IPS-NIHi7 (cell line): ENCODE measurements at regions not wholly inside any gene's neighbourhood (a gene's known extent, or its start where the extent isn't known, plus 50 kb on each side); places are given as distances from the start of the nearest gene placed in this dataset.

Source experiments
- DNase-seq: peaks from one replicate; pipeline ENCODE4 v3.0.0; 2012; ENCODE audit warnings: mixed read lengths; ENCODE audit errors: extremely low spot score

DNA sequence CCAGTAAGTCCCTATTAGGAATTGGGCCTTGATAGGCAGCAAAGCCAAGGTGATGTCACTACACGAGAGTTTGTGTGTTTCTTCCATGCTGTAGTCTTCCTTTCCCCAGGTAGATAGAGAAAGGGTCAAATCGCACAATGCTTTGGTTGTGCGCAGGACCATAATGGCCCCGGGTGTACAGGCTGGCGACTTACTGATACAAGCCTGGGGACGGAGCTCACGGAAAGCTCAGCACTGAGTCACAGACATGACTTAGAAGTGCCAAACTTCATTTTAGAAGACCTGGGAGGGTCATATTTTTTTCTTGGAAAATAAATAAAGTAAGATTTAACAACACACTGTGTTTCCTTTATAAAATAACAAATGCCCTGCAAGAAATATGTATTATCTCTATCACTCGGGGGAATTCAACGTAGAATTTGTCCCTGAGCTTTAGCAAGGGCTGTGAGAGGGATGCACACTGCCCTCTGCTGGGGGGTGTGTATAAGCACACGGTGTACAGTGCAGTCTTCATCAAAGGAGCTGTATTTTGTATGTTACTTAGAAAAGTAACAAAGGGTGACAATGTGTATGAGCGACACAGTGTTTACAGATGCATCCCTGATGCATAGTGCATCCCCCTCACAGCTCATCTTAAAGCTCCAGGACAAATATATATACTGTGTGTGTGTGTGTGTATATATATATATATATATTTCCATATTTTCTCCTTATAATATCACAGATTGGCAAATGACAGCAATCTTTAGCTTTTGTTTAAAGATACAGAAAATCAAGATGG is 254.5 kb upstream of the VEGFC start:
- DNase-seq = peak; percentile 49

DNA sequence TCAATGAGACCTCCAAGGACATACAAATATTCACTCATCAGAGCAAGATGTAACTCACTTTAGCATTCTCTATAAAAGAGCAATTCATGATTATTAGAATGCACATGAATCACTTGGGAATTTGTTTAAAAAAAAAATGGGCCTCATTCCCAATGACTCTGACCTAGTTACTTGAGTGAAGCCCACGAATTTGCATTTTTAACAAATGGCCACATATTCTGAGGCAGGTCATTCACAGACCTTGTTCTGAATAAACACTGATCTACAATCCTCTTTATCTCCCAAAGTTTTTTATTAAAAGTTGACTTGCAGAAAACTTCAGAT is 255.1 kb upstream of the VEGFC start:
- DNase-seq = no peak

- DNase-seq = peak; percentile 59
Measured at GRCh38 chr4:177051473-177052060, 258.1 kb upstream of the NEIL3 start.

- no peak for DNase-seq
Measured at GRCh38 chr4:177052211-177052934, 257.3 kb upstream of the NEIL3 start.

DNA sequence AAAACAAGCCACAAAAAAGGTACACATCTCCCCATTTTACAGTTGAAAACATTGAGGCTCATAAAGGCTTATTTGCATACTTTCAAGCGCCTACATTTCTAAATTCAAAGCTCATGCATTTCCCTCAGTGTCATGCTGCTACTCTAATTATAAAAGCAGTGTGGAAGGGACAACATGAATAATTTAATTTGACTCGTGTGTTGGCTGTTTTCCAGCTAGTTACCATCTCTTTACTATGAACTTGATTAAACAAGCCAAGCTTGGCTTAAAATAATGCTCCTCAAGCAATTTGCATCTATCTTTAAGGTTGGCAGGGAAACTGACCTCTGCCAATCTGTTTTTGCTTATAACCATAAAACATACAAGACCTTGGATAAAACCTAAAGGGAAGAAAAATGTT is 252.5 kb upstream of the NEIL3 start:
- no peak for DNase-seq

DNA sequence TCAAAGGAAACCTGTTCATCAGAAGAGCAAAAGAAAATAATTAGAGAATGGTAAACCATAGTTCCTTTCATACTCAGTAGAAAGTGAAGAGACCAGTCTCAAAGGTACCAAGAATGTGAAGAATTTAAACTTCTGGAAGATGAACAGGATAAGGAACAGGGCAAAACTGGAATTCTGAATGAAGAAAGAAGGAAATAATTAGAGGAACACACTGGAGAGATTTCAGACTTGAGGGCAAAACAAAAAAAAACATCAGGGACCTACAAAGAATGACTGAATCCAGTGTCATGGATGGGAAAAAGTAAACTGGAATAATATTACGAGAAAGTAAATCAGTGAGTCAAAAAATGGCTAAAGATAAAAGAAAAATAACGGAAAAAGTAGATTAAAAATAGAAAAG is 245.6 kb upstream of the NEIL3 start:
- no peak for DNase-seq

GRCh38 chr4:177064729-177065394 is 244.8 kb upstream of the NEIL3 start:
- DNase-seq = no peak

DNA sequence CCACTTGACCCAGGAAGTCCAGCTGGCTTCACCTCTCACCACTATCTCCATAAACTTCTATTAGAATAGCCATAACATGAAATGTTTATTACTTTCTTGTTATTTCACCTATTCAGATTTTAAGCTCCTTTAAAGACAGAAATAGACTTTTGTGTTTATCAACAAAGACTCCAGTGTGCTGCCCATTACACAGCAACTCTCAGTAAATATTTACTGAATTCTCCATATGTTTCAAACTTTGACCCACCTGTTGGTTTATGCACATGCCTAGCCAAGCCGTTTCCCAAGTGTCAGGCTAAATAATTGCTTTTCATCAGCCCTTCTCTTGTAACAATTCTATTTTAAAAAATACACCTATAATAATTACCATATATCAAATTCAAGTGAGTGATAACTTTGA is 242.9 kb upstream of the NEIL3 start:
- DNase-seq = no peak

- no peak for DNase-seq
Measured at GRCh38 chr4:177070533-177071058, 239.1 kb upstream of the NEIL3 start.

DNA sequence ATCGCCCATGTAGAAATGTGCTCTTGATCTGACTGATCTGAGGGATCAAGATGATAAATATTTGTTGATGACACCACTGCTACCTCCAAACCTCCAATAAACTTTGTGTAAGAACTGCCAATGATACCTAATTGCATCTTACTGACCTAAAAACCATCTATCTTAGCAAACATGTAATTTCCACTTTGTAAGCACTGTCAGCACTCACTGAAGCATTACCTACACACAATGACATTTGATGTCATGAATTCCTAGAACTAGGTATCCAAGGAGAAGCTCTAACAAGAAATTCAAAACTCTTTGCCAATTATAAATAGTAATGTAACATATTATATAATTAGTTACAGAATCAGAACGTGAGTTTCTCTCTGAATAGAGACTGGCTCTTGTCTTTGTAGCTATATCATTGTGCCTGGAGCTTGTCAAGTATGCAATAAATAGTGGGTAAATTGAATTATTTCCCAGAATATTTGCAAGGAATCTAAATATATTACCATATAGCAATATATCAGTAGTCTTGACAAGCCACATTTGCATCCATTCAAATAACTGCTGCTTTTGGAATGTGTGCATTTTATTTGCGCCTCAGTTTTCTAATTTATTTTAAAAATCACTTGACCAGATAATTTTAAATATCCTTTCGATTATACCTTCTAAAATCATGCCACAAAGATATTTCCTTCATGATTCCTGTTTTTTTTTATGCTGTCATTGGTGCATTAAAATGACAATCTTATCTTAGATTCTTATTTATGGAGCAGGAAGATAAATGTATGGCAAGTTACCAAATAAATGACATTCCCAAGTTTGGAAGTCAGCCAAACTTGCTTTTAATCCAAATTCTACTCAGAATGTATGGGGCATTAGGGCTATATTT is 232.3 kb upstream of the NEIL3 start:
- DNase-seq = no peak

DNA sequence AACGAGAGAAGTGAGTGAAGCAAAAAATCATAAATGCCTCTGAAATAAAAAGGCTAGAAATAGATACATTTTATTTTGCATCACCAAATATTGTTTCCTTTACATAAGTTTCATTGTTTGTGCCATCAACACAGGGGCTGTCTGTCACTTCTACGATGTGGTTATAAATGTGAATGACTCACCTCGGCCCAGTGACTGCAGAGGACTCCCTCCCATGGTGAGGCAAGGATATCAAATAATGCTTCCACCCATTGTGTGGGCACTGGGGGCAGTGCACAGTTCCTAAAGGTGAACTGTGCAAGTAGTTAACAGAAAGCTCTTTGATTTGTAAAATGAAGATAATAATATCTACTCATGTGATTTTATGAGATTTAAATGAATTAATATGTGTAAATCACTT is 230.3 kb upstream of the NEIL3 start:
- no peak for DNase-seq

DNA sequence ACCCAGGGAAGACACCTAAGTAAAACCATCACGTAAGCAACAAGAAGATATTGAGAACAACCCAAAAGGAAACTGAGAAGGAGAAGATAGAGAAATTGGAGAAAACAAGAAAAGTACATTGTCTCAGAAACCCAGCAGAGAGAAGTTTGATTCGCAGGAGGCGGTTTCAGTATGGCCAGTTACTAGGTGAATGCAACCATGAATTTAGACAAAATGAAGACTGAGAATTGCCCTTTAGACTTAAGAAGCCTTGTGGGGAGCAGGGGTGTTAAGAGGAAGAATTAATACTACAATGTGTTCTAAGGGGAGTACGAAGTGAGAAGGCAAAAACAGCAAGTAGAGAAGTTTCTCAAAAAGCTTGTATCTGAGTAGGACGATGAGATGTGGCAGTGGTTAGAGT is 229.3 kb upstream of the NEIL3 start:
- DNase-seq = no peak

GRCh38 chr4:177087060-177087459 is 222.6 kb upstream of the NEIL3 start:
- no peak for DNase-seq

- DNase-seq = no peak
Measured at GRCh38 chr4:177087499-177087898, 222.2 kb upstream of the NEIL3 start.

GRCh38 chr4:177091515-177091914 is 218.2 kb upstream of the NEIL3 start:
- no peak for DNase-seq

DNA sequence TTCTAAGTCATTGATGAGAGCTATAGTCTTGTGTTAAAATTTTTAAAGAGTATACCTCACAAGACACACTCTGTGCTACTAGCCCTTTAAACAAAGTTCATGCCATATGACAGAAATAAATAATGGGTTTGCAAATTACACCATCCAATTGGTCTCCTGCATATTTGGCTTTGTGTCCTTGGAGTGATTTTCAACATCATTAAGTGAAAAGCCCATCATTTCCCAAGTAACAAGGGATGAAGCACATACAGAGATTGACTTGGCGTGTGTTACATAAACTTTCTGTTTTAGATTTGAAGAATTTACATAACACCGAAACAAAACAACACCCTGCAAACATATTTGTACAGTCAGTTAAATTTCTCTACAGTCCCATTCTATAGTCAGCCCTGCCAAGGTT is 216.9 kb upstream of the NEIL3 start:
- DNase-seq = no peak

DNA sequence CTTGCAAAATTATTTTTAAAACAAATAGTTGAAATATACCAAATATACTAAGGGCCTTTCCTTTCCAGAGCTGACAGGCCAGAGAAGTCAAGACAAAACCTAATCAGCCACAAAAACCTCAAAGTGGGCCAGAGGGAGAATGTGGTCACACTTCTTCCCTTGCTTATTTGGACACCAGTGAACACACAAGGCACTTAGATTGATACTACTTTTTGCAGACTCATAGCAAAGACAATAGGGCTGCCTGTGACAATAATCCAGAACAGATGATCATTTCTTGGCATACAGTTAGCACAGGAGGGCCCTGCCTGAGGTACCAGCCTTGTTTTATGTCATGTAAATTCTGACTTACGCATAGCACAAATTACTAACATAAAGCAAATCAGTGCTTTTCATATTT is 215.7 kb upstream of the NEIL3 start:
- DNase-seq = no peak

- no peak for DNase-seq
Measured at GRCh38 chr4:177097291-177097690, 212.4 kb upstream of the NEIL3 start.

DNA sequence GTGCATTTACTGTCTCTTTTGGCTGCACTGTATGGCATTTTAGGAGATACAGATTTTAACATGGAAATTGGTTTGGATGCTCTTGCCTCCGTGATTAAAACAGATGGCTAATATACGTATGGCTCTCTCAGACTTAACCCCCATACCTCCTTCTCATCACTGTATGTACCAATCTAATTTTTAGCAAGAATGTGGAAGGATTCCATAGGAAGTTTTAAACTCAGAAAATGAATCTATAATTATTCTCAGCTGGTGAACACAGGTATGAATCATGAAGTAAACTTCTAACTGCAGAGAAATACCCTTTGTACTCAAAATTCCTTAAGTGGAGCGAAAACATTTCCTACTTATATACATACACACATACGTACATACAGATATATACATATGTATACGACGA is 210.5 kb upstream of the NEIL3 start:
- DNase-seq = no peak

GRCh38 chr4:177100307-177100706 is 209.4 kb upstream of the NEIL3 start:
- peak; percentile 20 for DNase-seq

GRCh38 chr4:177103619-177104018 is 206.1 kb upstream of the NEIL3 start:
- DNase-seq = no peak
